Fibroblast of peridontal ligament (primary cell): ENCODE measurements at regions not wholly inside any gene's neighbourhood (a gene's known extent, or its start where the extent isn't known, plus 50 kb on each side); places are given as distances from the start of the nearest gene placed in this dataset.

Experiments used
- DNase-seq: peaks from one replicate; pipeline ENCODE4 v3.0.0-alpha.2; 2010; ENCODE audit errors: extremely low read depth

DNA sequence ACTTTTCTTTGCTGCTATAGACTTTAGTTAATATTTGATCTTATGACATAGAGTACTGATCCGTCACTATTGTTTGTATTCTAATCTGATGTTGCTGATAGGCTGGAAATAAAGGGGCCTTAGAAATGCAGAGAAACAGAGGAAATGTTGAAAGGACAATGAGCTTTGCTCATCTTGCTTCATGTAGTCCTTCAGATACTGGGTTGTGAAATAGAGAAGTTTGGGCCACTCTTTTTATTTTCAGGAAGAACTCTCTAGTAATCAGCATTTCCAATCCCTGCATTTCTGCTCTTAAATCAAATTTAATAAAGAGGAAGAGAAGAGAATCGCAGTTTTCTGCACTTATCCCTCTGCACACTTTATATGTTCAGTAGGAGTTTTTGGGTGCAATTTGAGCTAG is 192.8 kb upstream of the THBS1 start:
- DNase-seq: no peak

- DNase-seq: no peak
These were observed 189.6 kb upstream of the THBS1 start for GRCh38 chr15:39391230-39391629.

GRCh38 chr15:39392469-39393047 is 188.3 kb upstream of the THBS1 start:
- no peak for DNase-seq

DNA sequence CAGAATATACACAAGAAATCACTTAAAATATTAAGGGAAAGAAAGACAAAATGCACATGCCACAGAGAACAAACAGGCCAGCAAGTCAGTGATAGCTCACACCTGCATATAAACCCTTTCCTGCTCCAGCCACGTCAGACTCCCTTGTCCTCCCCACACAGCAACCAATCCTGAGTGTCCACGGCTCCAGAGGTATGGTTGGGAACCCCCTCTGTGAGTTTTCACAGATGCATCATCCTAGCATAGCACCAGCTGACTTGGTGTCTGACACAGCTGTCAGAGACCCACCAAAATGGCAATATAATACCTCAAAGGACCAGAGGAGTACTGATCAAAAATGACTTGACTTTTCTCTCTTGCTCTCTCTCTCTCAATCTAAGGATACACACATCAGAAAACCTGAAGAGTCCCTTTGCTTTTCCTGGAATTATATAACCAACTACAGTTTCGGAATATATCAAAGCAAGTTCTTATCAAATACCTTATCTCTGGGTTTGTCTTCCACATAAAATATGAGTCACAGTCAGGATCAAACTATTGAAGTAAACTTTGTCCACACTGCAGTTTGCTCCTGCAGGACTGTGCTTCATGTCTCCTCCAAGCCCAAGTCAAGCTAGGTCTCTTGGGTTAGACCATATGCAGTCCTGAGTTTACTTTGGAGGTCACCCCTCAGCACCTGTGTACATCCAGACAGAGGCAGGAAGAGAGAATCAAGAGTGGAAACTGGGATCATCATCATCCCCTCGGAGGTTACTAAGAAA is 187.1 kb upstream of the THBS1 start:
- no peak for DNase-seq

DNA sequence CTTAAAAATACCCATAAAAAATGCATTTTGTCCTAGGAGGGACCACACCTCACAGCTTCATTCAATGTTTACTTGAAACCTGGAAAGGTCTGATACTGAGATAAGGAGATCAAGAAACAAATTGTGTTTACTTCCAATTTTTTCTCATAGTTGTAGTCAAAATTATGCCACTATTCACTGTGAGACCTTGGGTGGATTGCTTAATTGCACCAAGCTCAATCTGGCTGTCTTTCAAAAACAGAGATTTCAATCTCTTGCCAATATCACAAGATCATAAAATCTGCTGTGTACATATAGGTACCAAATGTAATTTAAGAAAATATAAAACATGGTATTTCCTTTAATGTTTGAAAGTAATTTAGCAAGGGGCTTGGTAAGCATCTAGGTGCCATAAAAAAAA is 186.4 kb upstream of the THBS1 start:
- DNase-seq: no peak

DNA sequence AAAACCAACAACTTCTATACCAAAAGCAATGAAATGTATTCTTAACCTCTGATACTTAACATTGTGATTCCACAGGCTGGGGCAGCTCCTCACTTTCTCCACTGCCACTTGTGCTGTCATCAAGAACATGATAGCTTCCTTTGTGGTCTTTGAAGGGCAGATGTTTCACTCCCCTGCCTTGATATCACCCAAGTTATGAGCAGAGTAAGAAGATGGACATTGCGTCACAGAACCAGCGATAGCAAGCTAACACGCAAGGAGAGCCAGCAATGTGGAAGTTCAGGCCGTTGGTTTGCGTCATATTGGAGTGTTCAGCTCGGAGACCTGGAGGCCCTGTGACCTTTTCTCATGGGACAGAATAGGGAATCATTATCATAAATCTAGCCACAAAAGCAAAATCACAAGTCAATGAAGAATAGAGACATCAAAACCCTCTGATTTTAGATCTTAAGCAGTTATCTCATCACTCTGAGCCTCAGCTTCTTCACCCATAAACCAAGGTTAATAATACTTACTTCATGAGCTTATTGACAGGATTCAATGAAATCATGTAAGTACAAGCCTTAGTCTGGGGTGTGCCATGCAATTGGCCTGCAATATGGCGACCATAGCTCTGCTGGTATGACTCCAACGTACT is 183.8 kb upstream of the THBS1 start:
- no peak for DNase-seq

DNA sequence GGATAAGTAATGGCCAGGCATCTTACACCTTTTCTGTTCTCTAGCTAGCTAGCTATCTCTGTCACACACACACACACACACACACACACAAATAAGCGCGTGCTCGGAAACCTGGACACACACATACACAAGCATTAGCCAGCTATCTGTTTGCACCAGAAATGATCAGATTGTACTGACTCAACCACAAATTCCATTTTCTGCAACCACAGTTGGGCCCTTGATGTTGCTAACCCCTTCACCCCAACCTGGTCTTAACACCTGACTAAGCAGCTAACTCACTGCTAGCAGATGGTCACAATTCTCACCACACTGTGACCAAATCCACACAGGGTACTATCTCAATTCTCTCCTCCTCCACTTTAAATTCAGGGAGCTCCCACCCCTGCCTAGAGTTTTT is 183.0 kb upstream of the THBS1 start:
- no peak for DNase-seq

GRCh38 chr15:39399600-39399999 is 181.3 kb upstream of the THBS1 start:
- DNase-seq: no peak

GRCh38 chr15:39400002-39400401 is 180.9 kb upstream of the THBS1 start:
- DNase-seq: no peak

DNA sequence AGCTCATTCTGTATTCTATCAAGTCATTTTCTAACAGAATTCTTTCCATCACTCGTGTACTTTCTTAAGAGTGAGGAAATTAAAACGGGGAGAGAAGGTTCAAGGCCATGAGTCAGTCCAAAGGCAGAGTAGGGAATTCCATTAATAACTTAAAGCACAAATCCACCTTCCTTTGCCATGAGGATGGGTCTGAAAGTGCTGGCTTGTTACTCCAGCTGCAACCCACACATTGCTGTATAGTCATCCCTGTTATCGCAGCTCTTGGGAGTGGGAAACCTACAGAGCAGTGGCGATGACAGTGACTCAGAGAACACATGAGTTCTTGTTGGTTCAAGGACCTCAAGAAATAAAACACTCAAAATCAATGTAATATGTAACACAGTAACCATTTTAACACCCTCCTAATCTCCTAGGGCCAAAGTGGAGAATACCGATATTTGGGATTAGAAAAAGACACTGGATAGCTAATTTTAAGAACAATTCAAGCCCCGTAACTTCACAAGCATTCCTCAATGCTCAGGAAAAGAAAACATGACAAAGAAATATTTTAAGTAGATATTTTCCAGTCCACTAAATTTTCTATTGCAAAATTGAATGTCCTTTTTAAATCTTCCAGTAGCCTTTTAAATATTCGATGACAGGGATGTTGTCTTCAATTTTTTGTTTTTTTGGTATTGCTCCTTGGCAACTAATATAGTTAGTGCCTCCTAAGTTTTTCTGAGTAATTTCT is 179.9 kb upstream of the THBS1 start:
- no peak for DNase-seq

GRCh38 chr15:39403640-39404117 is 177.2 kb upstream of the THBS1 start:
- DNase-seq: peak; percentile 81

DNA sequence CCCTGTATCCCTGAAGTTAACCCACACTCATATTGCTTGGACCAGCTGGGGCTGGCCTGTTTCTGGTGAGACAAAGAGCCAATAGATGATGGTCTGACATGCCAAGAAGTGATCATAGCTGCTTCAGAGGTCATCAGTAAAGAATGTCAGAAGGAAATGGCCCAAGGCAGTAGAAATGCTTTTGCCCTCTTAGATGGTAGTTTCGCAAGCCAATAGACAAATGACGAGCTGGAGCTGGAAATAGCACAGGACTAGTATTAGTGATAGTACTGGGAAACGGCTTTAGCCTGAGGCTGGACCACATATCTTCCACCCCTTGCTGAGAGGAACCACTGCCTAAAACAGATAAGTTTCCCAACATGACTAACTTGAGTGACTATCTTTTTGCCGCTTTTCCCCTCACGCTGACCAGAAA is 176.1 kb upstream of the THBS1 start:
- peak; percentile 99 for DNase-seq

- DNase-seq: no peak
These were observed 174.4 kb upstream of the THBS1 start for GRCh38 chr15:39406485-39406884.

DNA sequence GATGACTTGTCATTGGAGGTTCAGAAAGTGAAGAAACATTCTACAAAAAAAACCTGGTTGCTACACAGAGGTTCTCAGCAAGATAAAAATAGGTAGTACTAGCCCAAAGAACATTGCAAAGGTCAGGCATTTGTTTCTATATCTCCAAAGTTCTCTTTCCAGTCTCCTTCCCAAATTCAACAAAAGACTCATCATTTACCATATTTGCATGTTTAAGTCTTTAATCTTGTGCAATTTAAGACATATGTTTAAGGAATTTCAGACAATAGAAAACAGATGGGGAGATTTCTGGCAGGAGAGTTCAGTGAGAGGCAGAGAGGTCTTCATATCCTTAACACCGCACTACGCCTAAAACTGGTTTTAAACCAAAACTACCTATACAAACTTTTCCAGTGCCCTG is 173.8 kb upstream of the THBS1 start:
- peak; percentile 92 for DNase-seq

GRCh38 chr15:39409876-39410530 is 170.9 kb upstream of the THBS1 start:
- DNase-seq: no peak

DNA sequence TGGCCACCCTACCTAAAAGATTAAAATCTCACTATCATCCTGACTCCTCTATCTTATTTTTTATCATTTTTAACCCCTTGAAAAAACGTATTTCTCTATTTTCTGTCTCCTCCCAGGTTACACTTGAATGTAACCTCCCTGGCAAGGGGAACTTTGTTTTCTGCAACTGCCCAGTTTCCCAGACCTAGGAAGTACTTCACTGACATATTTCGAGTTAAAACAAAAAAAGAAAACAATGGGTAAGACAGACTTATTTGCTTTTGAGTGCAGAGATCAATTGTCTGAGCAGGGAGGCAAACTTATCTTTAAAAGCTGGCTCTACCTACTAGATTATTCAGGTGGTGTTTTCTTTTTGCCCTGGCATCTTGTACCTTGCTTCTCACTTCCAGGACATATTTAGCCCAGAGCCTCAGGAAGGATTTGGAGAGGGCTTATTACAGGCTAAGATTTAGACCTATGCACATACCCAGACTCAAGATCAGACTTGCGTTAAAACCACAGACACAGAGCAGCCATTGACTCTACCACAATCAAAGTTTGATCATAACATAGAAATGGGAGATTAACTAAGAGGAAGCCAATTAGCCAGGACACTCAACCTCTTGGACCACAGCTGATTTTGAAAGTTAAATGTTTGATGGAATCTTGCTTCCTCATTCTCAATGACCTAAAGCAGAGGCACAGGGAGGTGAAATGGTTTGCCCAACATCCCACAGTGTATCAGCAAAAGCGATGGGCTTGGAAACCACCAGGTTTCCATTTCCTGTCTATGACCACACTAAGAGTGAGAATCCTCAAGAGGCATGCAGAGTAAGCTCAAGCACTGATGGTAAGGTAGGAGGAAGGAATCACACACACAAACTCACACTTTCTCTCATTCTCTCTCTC is 169.5 kb upstream of the THBS1 start:
- DNase-seq: no peak

GRCh38 chr15:39413558-39413957 is 167.3 kb upstream of the THBS1 start:
- DNase-seq: no peak

DNA sequence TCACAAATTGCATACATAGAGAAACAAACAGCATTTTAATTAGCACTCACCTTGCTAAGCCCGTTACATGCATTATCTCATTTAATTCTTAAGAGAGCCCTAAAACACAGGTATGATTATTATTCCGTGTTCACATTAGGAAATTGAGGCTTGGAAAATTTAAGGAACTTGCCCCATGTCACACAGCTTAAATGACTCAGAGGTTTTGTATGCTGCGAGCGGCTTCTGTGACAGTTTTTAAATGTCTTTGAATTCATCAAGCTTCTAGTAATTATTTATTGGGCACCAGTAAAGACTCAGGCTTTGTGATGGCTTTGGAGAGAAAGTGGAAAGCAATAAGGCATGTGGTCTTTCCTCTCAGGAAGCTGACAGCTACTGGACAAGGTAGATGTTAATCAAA is 166.7 kb upstream of the THBS1 start:
- DNase-seq: no peak

GRCh38 chr15:39415634-39416033 is 165.2 kb upstream of the THBS1 start:
- no peak for DNase-seq

GRCh38 chr15:39416258-39416657 is 164.6 kb upstream of the THBS1 start:
- no peak for DNase-seq
